Loucy (cell line): ENCODE measurements at regions not wholly inside any gene's neighbourhood (a gene's known extent, or its start where the extent isn't known, plus 50 kb on each side); places are given as distances from the start of the nearest gene placed in this dataset.

Experiments used
- CTCF ChIP-seq: fragments of 200-600 bp; sonication (generic); conservative IDR thresholded peaks from 2 replicates; pipeline ENCODE4 v1.5.1; 2014; ENCODE audit warnings: mild to moderate bottlenecking, antibody characterized with exemption, low read length
- EZH2phosphoT487 ChIP-seq: fragments of 200-600 bp; IDR thresholded peaks from 2 replicates; pipeline ENCODE4 v1.6.1; 2018; ENCODE audit warnings: antibody characterized with exemption, mild to moderate bottlenecking, moderate library complexity, borderline replicate concordance

DNA sequence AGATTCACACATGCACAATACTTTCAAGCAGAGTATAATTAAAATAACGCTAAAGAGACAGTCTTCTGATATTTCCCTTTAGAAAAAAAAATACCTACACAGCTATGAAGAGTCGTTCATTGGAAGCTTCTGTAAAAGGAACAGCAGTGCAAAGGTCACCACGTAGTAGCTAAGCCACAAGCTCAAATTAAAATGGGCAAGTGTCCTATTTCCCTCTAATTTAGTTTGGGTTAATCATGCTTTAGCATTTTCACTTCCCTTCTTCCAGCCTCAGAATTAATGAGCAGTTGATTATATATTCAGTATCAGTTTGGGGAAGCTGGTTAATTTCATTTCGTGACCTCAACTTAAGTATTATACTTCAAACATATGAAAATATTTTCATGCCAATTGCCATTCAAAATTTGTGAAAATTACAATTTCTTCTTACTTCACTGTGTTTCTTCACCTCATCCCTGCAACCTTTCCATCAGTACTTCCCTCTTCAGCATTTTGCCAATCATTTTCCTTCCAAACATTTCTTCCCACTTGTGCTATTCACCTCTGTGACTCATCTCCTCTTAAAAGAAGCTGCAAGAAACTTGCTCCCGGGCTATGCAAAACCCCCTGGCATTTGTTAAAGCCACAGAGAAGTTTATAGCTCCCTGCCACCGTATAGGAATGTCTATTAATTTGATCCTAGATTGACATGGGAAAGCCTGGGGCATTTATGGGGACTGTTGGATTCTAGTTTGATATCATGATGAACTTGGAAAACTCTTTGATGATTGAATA lies 83.0 kb downstream of the DMRTA1 start:
- TF ChIP-seq CTCF (no peak), EZH2phosphoT487 (no peak)
